OCI-LY3 (cell line): ENCODE measurements at regions not wholly inside any gene's neighbourhood (a gene's known extent, or its start where the extent isn't known, plus 50 kb on each side); places are given as distances from the start of the nearest gene placed in this dataset.
A peak's percentile ranks its signal among the peaks of the same experiment; 100 is the strongest.

Experiments
- H2AFZ ChIP-seq: fragments of 200-600, 300-600 bp; shearing (Covaris generic); 2 replicates; pipeline ENCODE4 v1.6.0; 2014; ENCODE audit warnings: antibody characterized with exemption, low read depth, low read length
- H3K27ac ChIP-seq: fragments of 200-600, 300-600 bp; sonication (generic); 2 replicates; pipeline ENCODE4 v1.5.1; 2014; ENCODE audit warnings: mild to moderate bottlenecking, low read length, moderate library complexity, mixed read lengths
- H3K27me3 ChIP-seq: fragments of 200-600, 300-600 bp; sonication (generic); 2 replicates; pipeline ENCODE4 v1.6.1; 2014; ENCODE audit warnings: low read depth, low read length, mixed read lengths
- H3K36me3 ChIP-seq: fragments of 200-600, 300-600 bp; sonication (generic); replicated peaks from 2 replicates; pipeline ENCODE3; 2014; ENCODE audit warnings: low read depth, low read length, mixed read lengths
- H3K4me1 ChIP-seq: fragments of 300-600, 200-600 bp; sonication (generic); 2 replicates; pipeline ENCODE4 v1.6.1; 2014; ENCODE audit warnings: low read length, mixed read lengths
- H3K4me2 ChIP-seq: fragments of 200-600, 300-600 bp; sonication (generic); 2 replicates; pipeline ENCODE4 v1.6.1; 2014; ENCODE audit warnings: low read length, mixed read lengths
- H3K4me3 ChIP-seq: fragments of 300-600, 200-600 bp; sonication (generic); 2 replicates; pipeline ENCODE4 v1.5.1; 2014; ENCODE audit warnings: antibody characterized with exemption, mild to moderate bottlenecking, low read length, moderate library complexity
- H3K79me2 ChIP-seq: fragments of 300-600, 200-600 bp; shearing (Covaris generic); 2 replicates; pipeline ENCODE4 v1.6.1; 2014; ENCODE audit warnings: mild to moderate bottlenecking, low read length, mixed read lengths
- H3K9ac ChIP-seq: fragments of 300-600, 200-600 bp; shearing (Covaris generic); 2 replicates; pipeline ENCODE4 v1.6.0; 2014; ENCODE audit warnings: mild to moderate bottlenecking, low read length, moderate library complexity
- H3K9me3 ChIP-seq: fragments of 200-600, 300-600 bp; shearing (Covaris generic); 2 replicates; pipeline ENCODE4 v1.6.1; 2014; ENCODE audit warnings: low read length, mixed read lengths; ENCODE audit not compliant: insufficient read depth
- H4K20me1 ChIP-seq: fragments of 200-600, 300-600 bp; sonication (generic); 2 replicates; pipeline ENCODE4 v1.6.1; 2016; ENCODE audit warnings: low read length, mixed read lengths; ENCODE audit not compliant: insufficient read depth
- EZH2phosphoT487 ChIP-seq: fragments of 200-600 bp; shearing (Covaris generic); IDR thresholded peaks from 2 replicates; pipeline ENCODE4 v1.6.1; 2018; ENCODE audit warnings: antibody characterized with exemption, mixed run types, low read depth
- TF ChIP-seq, protein P1 (sequence below): fragments of 200-600, 300-600 bp; sonication (generic); IDR thresholded peaks from 2 replicates; pipeline ENCODE4 v1.5.1; 2014; ENCODE audit warnings: antibody characterized with exemption, low read length, low read depth

DNA sequence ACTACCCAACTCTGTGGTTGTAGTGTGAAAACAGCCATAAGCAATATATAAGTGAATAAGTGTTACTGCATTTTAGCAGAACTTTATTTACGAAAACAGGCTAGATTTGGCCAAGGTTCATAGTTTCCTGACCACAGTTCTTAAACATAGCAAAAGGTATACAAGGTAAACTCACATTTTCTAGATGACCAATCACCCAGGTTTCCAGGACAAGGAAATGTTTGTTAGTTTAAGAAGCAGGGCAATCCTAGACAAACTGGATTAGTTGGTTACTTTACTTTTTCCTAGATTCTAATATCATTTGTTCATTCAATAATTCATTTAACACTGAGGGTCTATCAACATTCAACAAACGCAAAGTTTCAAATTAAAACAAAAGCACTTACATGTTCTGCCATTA lies 201.7 kb downstream of the SPRY2 start:
- Histone ChIP-seq H3K79me2 (no peaks in the 10 kb centered on the region), H3K4me3 (no peak overlapping the region), H3K36me3 (no peaks in the 10 kb centered on the region), H3K4me2 (no peak overlapping the region), H3K27me3 (no peaks in the 10 kb centered on the region), H4K20me1 (no peaks in the 10 kb centered on the region), H3K4me1 (no peaks in the 10 kb centered on the region), H3K9ac (no peak overlapping the region), H2AFZ (no peak overlapping the region), H3K27ac (no peak overlapping the region), H3K9me3 (no peaks in the 10 kb centered on the region)
- TF ChIP-seq, protein P1, sequence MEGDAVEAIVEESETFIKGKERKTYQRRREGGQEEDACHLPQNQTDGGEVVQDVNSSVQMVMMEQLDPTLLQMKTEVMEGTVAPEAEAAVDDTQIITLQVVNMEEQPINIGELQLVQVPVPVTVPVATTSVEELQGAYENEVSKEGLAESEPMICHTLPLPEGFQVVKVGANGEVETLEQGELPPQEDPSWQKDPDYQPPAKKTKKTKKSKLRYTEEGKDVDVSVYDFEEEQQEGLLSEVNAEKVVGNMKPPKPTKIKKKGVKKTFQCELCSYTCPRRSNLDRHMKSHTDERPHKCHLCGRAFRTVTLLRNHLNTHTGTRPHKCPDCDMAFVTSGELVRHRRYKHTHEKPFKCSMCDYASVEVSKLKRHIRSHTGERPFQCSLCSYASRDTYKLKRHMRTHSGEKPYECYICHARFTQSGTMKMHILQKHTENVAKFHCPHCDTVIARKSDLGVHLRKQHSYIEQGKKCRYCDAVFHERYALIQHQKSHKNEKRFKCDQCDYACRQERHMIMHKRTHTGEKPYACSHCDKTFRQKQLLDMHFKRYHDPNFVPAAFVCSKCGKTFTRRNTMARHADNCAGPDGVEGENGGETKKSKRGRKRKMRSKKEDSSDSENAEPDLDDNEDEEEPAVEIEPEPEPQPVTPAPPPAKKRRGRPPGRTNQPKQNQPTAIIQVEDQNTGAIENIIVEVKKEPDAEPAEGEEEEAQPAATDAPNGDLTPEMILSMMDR: no peak
- TF ChIP-seq EZH2phosphoT487: no peak

DNA sequence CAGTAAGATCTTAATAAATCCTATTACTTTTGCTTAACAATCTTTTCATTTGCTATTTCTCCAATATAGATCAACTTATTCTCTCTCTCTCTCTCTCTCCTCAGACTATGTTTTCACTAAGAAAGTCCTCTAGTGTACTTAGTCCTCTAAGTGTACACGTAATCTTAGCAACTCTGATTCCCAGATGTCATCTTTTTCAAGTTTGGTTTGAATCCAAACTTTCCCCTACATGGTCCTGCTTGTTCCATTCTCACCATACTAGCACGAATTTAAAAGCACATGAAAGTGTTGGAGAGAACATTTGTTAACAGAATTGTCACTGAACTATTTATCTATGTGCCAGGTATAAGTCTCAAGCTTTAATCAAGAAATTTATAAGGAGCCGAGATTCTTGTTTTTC lies 202.9 kb downstream of the SPRY2 start:
- H3K36me3 ChIP-seq: no peaks in the 10 kb centered on the region
- H3K9ac ChIP-seq: no peak overlapping the region
- no peak overlapping the region for H3K27ac ChIP-seq
- no peak overlapping the region for H3K4me2 ChIP-seq
- no peaks in the 10 kb centered on the region for H3K79me2 ChIP-seq
- no peak overlapping the region for H3K4me3 ChIP-seq
- H2AFZ ChIP-seq: no peak overlapping the region
- no peaks in the 10 kb centered on the region for H4K20me1 ChIP-seq
- TF ChIP-seq EZH2phosphoT487: no peak
- TF ChIP-seq, protein P1: no peak
- H3K9me3 ChIP-seq: no peaks in the 10 kb centered on the region
- 0 out of 2 replicates have a peak, but pooled peaks cover 4% of the 10 kb centered on the region for H3K4me1 ChIP-seq
- H3K27me3 ChIP-seq: no peaks in the 10 kb centered on the region

GRCh38 chr13:80134346-80134745 lies 206.6 kb downstream of the SPRY2 start:
- H3K36me3 ChIP-seq: no peaks in the 10 kb centered on the region
- H3K27ac ChIP-seq: no peak overlapping the region
- no peaks in the 10 kb centered on the region for H4K20me1 ChIP-seq
- no peaks in the 10 kb centered on the region for H3K79me2 ChIP-seq
- H3K9ac ChIP-seq: no peak overlapping the region
- H3K27me3 ChIP-seq: 0 out of 2 replicates have a peak, but pooled peaks cover 3% of the 10 kb centered on the region
- H3K4me1 ChIP-seq: 0 out of 2 replicates have a peak, but pooled peaks cover 4% of the 10 kb centered on the region
- H3K4me2 ChIP-seq: no peak overlapping the region
- no peak overlapping the region for H2AFZ ChIP-seq
- H3K4me3 ChIP-seq: no peak overlapping the region
- TF ChIP-seq, protein P1: no peak
- TF ChIP-seq EZH2phosphoT487: no peak
- H3K9me3 ChIP-seq: no peaks in the 10 kb centered on the region

DNA sequence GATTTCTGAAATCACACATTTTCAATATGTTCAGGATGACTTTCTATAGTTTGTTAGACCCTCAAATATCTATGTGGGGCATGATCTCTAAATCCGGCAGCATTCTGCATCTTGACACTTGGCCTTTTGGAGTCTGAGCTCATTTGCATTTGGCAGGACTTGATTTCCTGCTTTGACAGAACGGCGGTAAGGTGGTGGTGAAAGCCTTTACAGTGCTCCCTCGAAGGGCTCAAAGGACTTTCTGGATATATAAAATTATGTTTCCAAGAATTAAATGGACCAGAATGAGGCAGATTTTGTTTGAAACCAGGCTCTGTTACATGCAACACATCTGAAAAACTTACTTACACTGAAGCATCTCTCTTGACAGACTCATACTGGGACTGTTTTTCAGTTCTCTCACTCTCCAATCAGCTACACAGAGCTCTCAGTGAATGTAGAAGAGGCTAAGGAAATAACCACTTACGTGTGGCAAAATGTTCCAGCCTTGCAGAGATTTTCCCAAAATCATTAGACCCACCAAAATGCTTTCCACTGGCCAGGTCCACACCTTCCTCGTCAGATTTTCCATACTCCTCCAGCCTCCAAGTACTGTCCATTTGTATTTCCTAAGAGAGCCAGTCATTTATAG lies 207.2 kb downstream of the SPRY2 start:
- TF ChIP-seq EZH2phosphoT487: no peak
- TF ChIP-seq, protein P1: no peak
- H3K9me3 ChIP-seq: no peaks in the 10 kb centered on the region
- H4K20me1 ChIP-seq: no peaks in the 10 kb centered on the region
- H3K9ac ChIP-seq: no peak overlapping the region
- H3K4me3 ChIP-seq: 0 out of 2 replicates have a peak overlapping the region, but pooled peaks have one; percentile 8
- 0 out of 2 replicates have a peak, but pooled peaks cover 4% of the 10 kb centered on the region for H3K4me1 ChIP-seq
- H3K4me2 ChIP-seq: peak overlapping the region; percentile 25
- no peaks in the 10 kb centered on the region for H3K36me3 ChIP-seq
- H3K79me2 ChIP-seq: no peaks in the 10 kb centered on the region
- H3K27ac ChIP-seq: no peak overlapping the region
- peak overlapping the region; percentile 5; the same call in 1 of the 2 replicates for H2AFZ ChIP-seq
- H3K27me3 ChIP-seq: 0 out of 2 replicates have a peak, but pooled peaks cover 3% of the 10 kb centered on the region
